NT2/D1 (cell line): ENCODE measurements at regions not wholly inside any gene's neighbourhood (a gene's known extent, or its start where the extent isn't known, plus 50 kb on each side); places are given as distances from the start of the nearest gene placed in this dataset.

ENCODE experiments used
- SUZ12 ChIP-seq: IDR thresholded peaks from 2 replicates; pipeline ENCODE4 v1.6.1; 2011; ENCODE audit not compliant: insufficient read length, insufficient read depth; ENCODE audit errors: extremely low read depth
- ZNF274 ChIP-seq: IDR thresholded peaks from 2 replicates; pipeline ENCODE4 v1.6.1; 2011; ENCODE audit warnings: mild to moderate bottlenecking, low read depth, low read length

DNA sequence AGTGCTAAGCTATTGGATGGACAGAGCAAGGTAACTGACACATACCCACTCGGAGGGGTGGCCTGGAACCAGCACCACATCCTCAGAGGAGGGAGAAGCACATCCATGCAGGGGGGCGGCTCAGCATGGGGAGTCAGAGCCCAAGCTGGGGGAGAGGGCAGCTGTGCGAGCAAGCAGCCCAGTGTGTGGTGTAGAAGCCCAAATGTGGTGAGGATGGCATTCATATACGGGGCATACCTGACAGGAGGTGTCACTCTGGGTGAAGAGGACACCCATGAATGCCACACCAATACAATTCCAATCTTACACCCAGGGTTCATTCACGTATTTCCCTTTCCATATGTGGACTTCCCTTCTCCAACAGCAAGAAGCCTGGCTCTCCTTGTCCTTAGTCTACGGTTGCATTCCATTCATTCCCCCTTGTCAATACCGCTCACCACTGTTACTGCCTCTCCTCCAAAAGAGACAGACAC, 58.7 kb upstream of the ACAN start:
- TF ChIP-seq SUZ12 (no peak), ZNF274 (no peak)
